M059J (cell line): ENCODE measurements at regions not wholly inside any gene's neighbourhood (a gene's known extent, or its start where the extent isn't known, plus 50 kb on each side); places are given as distances from the start of the nearest gene placed in this dataset.

ENCODE experiments used
- DNase-seq: peaks from one replicate; pipeline ENCODE4 v3.0.0-alpha.2; 2012; ENCODE audit warnings: low read depth

DNA sequence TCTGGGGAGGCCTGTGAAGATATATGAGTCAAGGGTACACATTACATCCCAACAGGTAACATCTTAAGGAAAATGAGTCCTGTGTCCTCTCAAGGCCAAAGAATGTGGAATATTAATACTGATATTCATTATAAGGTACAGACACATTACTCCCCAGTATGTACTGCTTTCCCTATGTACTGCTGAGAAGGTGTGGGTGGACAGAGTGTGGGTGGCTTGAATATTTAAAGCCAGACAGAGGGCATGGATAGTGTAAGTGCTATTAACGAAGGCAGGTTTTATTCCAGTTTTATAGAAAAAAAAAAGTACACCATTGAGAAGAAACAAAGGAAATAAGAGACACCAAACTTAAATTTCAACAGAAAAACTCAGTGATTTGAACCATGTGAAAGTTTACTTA, 1054.4 kb downstream of the XPNPEP1 start:
- DNase-seq, result no peak

DNA sequence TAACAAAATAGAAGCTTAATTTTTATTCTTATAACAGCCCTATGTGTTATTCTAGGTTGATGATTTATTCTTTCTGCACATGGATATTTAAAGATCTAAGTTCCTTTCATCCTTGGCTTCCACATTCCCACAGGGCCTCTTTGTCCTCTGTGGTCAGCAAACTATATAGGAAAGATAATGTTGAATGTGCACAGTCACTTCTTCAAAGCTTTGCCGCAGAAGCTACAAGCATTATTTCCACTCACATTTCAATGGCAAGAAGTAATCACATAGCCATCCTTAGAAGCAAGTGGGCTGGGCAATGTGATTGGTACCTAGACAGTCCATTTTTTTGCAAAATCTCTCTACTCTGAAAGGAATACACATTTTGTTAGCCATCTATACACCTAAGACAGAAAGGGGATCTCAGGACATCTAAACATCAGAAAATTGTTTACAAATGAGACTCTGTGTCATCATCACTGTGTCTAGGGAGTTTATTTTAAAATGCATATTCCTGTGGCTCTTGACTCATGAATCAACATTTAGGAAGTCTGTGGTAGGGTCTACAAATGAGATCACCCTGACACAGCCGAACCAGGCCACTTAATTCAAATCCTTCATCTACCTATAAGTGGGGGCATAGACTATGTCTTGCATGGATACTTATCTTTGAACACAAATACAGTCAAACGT, 1060.5 kb downstream of the XPNPEP1 start:
- peak; percentile 65 for DNase-seq

DNA sequence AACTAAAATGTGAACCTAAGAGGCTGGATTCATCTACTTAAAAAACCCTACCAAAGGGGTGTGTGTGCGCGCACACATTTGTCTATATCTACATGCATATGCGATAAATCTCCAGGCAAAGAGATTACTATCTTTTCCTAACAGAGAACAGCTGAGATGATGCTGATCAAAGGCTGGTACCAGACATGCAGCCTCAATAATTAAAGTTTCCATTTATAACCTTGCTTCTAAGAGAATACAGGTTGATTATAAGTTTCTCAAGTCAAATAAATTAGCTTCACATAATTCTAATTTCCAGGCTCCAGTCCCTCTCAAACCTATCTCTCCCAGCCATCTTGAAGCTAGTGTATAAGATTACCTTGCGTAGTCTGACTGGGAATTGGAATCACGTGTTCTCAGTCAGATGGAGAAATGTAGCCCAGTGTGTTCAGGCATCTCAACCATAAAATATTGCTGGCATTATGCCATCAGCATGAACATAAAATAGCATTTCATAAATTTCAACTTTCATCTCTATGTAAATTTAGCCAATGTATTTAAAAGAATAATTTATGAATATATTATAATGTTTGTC, 1062.0 kb downstream of the XPNPEP1 start:
- no peak for DNase-seq

DNA sequence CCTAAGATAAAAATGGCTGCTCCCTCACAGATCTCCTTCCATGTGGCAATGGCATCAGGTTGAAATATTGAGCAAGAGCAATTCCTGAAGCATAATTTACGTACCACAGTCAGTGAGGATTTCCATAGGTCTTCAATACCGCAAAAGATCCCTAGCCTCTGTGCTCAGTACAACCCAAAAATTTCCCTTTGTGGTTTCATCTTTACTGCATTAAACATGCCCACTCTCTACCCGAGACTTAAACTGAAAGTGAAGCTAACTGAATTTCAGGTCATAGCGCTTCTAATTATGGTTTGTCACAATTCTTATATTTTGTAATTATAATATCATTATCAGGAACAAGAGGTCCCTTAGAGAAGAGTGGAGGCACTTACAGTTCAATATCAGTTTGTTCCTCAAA, 1071.1 kb downstream of the XPNPEP1 start:
- peak; percentile 10 for DNase-seq

DNA sequence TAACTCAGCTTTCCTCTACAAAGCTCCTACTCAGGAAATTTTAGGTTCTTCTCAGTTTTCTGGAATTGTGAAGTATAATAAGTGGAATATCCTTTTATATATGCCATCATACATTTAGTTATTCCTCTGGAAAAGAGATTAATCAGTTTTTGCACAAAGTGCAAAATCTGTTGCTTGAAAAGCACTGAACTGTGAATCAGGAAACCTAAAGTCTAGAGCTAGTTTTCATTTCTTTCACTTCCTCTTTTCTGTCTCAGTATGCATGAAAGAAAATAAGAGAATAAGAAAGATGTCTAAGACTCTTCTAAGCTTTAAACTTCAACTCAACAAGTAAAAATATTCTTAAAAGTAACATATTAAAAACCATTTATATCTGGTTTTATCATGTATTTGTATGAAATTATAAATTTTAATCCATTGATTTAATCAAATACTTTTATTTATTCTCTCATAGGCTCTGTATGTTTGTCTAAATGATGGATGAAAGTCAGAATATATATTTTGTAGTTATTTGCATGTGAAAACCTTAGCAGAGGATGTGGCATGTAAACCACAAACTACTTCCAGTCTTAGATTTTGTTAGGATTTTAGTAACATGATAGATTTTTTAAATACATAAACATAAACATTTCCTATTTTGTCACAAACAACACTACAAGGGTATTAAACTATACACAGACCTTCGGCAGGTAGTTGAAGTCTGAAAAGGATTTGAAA, 1073.0 kb downstream of the XPNPEP1 start:
- no peak for DNase-seq

DNA sequence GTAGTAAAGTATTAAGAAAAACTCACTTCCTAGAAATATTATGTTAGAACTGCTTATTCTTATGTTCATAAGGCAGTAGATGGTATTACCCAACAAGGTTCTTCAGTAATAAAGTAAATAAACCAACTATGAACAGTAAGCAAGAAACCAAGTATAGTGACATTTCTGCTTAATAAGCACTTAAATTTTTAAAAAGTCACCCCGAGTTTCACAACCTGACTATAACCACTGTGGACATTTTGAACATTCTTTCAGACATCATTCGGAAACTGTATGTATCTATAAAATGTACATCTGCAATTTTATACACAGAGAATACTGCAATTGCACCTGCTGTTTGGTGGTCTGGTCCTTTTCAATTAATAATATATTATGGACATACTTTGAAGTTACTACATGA, 1073.6 kb downstream of the XPNPEP1 start:
- DNase-seq, result no peak

DNA sequence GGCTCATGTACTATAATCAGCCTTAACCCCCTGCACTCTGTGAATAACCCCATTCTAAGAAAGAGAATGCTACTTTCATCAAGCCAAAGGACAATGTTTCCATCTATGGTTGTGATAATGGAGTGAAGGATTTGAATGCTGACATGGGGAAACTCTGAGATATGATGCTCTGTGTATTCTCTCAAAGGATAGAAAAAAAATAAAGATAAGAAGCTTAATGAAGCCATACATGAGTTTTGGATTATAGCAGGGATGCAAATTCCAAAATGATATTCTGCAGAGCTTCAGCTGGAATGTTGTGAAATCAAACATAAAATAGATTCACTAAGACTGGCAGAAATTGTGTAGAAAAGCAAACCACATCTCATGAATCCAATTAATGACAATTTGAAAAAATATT, 1074.1 kb downstream of the XPNPEP1 start:
- no peak for DNase-seq

DNA sequence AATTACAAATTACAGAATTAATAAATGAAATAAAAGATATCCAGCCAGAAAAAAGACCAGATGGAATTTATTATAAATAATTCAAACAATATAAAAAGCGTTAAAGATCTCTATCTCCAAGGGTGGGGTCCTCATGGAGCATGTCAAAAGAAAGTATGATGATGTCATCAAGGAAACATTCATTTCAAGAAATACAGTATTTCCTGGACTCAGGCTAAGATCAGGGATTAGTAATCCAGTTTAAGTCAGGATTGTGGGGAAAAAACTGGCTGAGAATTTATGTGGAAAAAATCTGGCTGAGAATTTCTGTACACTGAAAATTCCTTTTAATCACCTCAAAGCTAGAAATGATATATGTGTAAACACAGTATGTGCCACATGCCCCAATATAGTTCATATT, 1075.3 kb downstream of the XPNPEP1 start:
- no peak for DNase-seq

DNA sequence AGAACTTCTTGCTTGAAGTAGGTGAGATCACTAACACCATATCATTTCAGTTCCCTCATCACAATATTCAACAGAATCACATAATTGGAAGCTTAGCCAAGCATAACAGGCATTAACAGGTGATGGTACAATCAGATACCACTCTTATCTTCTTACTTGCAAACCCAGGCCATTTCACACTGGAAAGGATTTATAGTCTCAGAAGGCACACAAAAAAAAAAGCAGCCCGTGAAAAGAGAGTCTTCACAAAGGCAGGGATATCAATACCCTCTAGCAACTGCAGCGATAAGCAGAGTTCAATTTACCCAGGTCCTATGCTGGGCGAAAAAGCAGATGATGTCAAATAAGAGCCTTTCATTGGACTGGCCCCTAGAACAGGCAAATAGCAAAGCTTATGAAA, 1082.4 kb downstream of the XPNPEP1 start:
- DNase-seq, result no peak

DNA sequence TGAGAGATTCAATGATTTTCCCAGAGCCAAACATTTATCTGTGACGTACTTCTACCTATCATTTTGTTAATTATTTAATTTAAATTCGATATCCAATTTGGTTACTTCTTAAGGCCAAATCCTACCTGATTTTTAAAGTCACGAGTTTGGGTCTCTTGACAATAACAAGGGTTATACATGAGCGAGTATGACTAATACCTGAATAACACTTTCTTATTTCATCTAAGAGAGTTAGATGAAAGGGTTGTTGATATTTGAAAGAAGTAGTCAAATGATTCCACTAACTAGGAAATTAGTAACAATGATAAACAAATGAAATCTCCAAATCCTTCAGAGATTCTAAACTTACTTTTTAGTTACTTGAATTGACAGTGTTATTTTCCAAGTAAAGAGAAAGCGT, 1086.9 kb downstream of the XPNPEP1 start:
- no peak for DNase-seq

DNA sequence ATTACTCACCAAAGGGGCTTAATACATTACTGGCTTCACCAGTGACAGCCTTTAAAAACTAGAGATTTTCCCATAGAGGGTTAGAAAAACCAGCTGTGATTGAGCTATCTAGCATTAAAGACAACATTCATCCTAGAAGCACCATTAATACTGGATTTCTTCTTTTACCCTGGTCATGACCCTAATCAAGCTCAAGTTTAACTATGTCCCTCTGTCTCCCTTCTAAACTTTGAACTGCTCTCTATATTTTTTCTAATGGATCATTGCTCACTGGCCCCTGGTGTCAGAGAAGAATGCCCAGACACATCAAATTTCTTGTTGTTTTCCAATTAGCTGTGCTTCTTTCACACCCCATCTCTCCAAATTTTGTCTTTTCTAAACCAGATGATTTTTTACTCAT, 1101.3 kb downstream of the XPNPEP1 start:
- no peak for DNase-seq

DNA sequence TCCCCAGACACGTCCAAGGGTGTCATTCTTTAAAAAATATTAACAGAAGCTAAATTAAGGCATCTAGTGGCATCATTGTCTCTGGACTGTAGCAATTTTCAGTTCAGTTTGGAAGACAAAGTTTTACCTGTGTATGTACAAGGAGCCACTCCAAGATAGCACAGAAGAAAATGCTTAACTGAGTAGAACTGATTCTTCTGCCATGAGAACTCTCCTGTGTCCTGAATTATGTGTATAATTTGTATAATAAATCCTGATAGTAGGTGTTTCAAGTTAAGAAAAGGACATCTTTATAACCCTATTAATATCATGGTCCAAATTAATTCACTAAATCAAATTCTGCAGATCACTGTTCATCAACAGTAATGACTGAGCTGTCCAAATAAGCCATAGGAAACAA, 1104.0 kb downstream of the XPNPEP1 start:
- DNase-seq, result no peak

DNA sequence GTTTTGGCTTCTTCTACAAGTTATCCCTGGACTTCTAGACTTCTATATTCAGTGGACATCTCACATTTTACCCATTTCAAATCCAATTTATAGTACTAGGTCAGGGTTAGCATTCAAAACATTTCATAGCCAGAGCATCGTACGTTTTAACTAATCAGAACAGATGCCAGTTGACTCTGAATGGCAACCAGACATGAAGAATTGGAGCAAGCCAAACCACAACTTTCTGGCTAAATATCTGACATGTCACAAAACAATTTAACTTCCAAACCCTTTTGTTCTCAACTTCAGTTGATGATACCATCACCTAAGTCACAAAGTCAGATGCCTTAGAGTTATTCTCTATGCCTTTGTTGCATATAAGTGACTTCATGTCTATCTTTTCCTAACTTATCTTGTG, 1105.7 kb downstream of the XPNPEP1 start:
- peak; percentile 39 for DNase-seq

DNA sequence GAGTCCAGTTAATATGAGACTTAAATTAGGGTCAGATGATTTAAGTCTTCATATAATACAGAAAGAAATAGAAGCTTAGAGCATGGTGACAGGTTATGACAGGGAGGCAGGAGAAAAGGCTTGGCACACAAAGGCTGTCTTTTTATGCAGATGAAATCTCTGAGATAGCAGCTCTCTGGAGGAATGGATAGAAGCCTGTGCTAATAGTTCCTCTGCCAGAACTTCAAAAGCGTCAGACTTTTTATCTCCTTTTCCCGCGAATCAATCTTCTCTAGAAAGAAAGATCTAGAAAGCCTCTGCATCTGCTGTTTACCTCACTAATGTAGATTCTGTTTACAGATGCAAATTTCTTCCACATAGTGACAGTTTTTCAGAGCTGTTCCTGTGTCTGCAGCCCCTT, 1106.2 kb downstream of the XPNPEP1 start:
- no peak for DNase-seq

DNA sequence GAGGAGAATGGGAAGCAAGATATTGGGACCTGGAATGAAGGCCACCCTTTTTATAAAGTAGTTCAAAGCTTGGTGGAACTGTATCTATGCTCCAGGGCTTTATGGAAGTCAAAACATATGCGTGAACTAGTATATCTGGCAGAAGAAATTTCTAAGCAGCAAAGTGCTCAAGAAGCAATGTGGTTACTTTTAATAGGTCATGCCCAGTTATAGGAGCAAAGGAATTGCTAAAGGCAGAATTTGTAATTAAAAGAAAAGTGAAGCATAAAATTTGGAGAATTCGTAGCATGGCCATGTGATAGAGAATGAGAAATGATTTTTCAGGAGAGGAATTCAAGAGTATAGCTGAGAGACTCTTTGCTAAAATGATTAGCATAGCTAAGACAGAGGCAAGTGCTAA, 1110.4 kb downstream of the XPNPEP1 start:
- peak; percentile 26 for DNase-seq

DNA sequence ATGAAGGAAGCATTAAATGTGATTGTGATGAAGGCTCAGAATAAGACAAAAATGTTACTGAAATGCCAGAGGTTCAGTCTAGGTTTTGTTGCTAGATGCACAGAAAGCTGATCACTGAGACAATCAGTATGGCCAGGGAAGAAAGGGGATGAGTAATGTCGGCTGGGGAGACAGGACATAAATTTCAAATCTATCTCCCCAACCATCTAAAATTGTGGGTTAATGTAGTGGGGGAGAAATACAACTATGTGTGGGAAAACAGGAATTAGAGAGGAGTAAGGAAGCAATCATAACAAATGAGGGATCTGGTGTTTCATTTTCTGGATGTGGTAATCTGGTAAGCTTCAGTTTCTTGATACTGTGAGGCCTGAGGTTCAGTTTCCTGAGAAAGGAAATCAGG, 1111.0 kb downstream of the XPNPEP1 start:
- peak; percentile 74 for DNase-seq

DNA sequence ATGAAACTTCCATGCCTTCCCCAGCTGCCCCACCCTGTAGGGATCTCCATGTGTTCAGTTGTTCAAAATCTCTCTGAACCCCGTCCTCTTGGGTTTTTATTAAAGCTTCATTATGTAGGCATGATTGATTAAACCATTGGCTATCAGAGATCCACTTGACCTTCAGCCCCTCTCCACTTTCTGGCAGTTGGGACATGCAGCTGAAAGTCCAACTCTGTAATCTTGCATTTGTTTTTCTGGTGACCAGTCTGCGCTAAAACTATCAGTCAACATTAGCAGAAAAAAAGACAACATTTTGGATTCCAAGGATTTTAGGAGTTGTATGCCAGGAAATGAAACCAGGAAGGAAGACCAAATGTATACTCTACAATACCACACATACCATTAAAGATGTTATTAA, 1115.1 kb downstream of the XPNPEP1 start:
- no peak for DNase-seq

DNA sequence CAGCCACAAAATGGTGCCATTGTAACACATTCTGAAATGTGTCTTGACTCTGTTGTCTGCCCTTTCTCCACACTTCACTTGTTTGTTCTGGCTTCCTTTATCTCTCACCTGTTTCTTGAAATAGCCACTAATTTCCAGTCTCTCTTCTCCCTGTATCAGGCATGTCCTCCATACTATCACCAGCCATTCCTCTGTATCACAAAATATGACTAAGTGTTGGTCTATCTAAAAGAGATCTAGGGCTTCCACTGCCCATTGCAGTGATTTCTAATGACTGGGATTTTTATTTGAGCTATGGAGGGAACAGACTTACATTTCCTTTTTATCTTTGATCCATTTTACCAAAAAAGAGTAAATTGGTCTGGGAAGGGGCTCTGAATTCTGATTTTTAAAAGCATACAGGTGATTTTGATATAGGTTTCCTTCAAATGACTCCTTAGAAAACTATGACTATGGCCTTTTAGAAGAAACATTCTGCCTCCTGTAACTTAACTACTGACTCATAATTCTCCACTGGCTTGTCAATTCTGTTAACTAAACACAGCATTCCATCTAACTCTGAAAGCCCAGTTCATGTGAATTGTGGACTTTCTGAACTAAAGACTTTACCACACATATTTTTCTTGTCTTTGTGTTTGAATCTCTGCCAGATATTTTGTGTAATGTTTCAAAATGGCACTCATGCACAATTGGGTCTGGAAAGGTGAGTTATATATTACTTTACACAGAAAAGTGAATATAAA, 1121.4 kb downstream of the XPNPEP1 start:
- peak; percentile 81 for DNase-seq

DNA sequence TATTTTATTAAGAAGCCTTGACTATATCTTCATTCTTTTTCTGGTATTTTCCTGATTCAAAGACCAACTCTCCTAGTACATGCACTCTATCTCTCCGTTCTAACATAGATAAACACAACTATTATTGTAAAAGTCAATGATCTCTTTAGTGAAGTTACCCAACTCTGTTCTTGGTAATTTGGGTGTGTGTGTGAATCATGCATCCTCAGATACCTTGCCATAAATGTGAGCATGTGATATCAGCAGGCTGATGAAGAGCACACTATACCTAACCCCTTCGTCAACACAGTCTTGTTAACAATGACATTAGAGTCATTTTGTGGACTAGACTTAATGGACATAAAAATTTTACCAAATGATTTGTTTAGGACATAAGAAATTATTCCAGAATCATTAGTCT, 1122.1 kb downstream of the XPNPEP1 start:
- no peak for DNase-seq

DNA sequence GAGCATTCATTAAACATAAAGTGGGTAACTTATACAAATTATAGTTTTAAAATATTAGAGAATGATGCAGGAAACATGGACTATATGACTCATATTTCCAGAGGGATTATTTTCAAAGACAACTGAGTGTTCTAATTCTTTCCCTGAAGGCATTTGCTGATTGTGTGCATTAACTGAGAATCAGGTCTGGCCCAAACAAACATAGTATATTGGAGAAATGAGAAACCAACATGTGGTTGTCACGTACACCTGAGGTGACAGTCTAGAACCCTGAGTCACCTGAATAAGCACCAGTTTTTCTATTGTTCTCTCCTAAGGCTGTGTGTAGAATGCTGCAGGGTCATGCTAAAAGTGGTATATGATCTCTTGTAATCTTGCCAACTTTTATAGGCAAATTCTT, 1125.7 kb downstream of the XPNPEP1 start:
- DNase-seq, result no peak

DNA sequence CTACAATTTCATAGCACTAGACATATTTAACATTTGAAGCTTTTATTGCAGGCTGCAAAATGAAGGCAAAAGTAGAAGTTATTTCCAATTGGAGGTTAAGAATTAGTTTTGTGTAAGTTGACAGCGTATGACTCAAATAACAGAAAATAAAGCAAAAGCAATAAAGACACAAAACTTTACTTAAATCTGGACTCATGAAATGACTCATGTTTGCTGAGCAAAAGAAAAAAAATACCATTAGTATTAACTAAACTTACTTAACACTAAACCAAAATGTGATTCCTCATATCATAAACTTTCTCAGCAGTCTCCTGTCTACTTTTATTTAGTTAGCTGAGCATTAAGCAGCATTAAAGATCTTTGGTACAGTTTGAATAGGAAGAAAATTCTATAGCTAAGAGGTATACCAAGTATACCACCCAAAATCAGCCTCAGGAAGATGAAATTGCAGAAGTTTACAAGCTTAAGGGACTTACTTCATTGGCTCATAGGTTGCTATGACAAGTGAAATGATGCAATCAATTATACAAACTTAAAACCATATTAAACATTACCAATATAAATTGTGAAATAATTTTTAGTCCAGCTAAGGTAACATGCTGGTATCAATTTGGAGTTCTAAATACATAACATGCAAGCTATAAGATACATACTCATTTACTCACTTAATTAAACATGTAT, 1131.4 kb downstream of the XPNPEP1 start:
- no peak for DNase-seq

DNA sequence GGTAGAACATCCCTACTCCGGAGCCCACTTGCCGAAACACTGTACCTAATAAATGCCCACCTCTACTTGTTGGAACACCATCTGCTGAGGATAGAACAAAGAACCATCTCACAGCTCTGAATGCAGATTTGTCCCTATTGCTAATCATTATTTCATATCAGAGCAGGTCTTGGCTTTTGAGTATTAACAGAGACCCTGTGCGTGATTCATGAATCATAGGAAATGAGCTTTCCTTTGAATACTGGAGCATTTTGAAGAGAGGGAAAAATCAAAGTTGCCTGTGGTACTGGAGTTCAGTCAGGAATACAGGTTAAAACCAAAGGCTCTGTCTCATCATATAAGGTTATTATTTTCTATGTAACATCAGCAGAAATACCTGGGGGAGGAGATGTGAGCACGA, 1132.3 kb downstream of the XPNPEP1 start:
- no peak for DNase-seq
